Testis (tissue), 2 donors: ENCODE measurements at regions not wholly inside any gene's neighbourhood (a gene's known extent, or its start where the extent isn't known, plus 50 kb on each side); places are given as distances from the start of the nearest gene placed in this dataset.

Experiments used
- POLR2A ChIP-seq: fragments of 450-650 bp; IDR thresholded peaks from one replicate; pipeline ENCODE4 v1.6.1; 2017; ENCODE audit warnings: antibody characterized with exemption, mild to moderate bottlenecking, moderate library complexity
- TF ChIP-seq, protein P1 (sequence below), 3 experiments: fragments of 450-650 bp in 2 of 3; fragments of 200-600 bp in 1 of 3; sonication (generic) in 1 of 3; IDR thresholded peaks; one replicate each; pipeline ENCODE4 v1.5.1; 2016 to 2019; ENCODE audit warnings: antibody characterized with exemption in 3 of 3, mild to moderate bottlenecking in 2 of 3, moderate library complexity in 1 of 3

DNA sequence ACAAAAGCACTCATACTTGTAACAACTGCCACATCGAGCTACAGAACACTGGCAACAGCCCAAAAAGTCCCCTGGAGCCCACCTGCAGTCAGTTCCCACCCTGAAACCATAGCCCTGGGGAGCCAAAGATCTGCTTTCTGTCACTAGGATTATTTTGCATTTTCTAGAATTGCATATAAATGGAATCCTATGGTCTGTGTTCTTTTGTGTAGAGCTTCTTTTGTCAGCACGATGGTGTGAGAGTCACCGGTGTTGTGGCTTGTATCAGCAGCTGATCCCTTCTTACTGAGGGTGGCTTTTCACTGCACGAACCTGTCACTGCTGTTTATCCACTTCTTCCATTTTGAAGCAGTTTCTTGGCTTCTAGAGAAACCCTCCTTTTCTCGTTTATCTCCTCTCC, 60.1 kb upstream of the PRR23E start:
- TF ChIP-seq, protein P1, sequence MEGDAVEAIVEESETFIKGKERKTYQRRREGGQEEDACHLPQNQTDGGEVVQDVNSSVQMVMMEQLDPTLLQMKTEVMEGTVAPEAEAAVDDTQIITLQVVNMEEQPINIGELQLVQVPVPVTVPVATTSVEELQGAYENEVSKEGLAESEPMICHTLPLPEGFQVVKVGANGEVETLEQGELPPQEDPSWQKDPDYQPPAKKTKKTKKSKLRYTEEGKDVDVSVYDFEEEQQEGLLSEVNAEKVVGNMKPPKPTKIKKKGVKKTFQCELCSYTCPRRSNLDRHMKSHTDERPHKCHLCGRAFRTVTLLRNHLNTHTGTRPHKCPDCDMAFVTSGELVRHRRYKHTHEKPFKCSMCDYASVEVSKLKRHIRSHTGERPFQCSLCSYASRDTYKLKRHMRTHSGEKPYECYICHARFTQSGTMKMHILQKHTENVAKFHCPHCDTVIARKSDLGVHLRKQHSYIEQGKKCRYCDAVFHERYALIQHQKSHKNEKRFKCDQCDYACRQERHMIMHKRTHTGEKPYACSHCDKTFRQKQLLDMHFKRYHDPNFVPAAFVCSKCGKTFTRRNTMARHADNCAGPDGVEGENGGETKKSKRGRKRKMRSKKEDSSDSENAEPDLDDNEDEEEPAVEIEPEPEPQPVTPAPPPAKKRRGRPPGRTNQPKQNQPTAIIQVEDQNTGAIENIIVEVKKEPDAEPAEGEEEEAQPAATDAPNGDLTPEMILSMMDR (IDR thresholded peaks at IDR 0.05): no peak
- TF ChIP-seq POLR2A: no peak
